UCSD-AML1 (cell line): ENCODE measurements at regions not wholly inside any gene's neighbourhood (a gene's known extent, or its start where the extent isn't known, plus 50 kb on each side); places are given as distances from the start of the nearest gene placed in this dataset.
A peak's percentile ranks its signal among the peaks of the same experiment; 100 is the strongest.
"Not testable (repeated sequence)": the region's sequence is repeated elsewhere in the genome, so short reads cannot be mapped to it uniquely, and the experiment has no call there.

ENCODE experiments used
- DNase-seq: peaks from one replicate; lab custom pipeline; 2025; ENCODE audit not compliant: unreplicated experiment; lab: John Stamatoyannopoulos, UW

- DNase-seq, result no peak
These were observed 468.0 kb upstream of the WWC1 start for GRCh38 chr5:167823405-167823804.

GRCh38 chr5:167827766-167828165, 463.7 kb upstream of the WWC1 start:
- no peak for DNase-seq

- DNase-seq, result no peak
These were observed 459.5 kb upstream of the WWC1 start for GRCh38 chr5:167831754-167832504.

- no peak for DNase-seq
These were observed 458.8 kb upstream of the WWC1 start for GRCh38 chr5:167832609-167833008.

- DNase-seq, result no peak
These were observed 458.0 kb upstream of the WWC1 start for GRCh38 chr5:167833456-167833855.

GRCh38 chr5:167835146-167835545, 456.3 kb upstream of the WWC1 start:
- DNase-seq, result no peak

GRCh38 chr5:167837127-167837526, 454.3 kb upstream of the WWC1 start:
- DNase-seq, result no peak

GRCh38 chr5:167839065-167839464, 452.4 kb upstream of the WWC1 start:
- no peak for DNase-seq

GRCh38 chr5:167840527-167841130, 450.8 kb upstream of the WWC1 start:
- DNase-seq, result no peak

GRCh38 chr5:167843881-167844572, 447.4 kb upstream of the WWC1 start:
- DNase-seq, result no peak

GRCh38 chr5:167845952-167846351, 445.5 kb upstream of the WWC1 start:
- no peak for DNase-seq

GRCh38 chr5:167849874-167850273, 441.6 kb upstream of the WWC1 start:
- no peak for DNase-seq

GRCh38 chr5:167850911-167851310, 440.5 kb upstream of the WWC1 start:
- no peak for DNase-seq

GRCh38 chr5:167851416-167851815, 440.0 kb upstream of the WWC1 start:
- DNase-seq, result no peak

GRCh38 chr5:167852515-167852914, 438.9 kb upstream of the WWC1 start:
- no peak for DNase-seq

GRCh38 chr5:167853421-167853820, 438.0 kb upstream of the WWC1 start:
- no peak for DNase-seq

- no peak for DNase-seq
These were observed 435.6 kb upstream of the WWC1 start for GRCh38 chr5:167855818-167856217.

GRCh38 chr5:167857321-167857720, 434.1 kb upstream of the WWC1 start:
- no peak for DNase-seq

- not testable (repeated sequence) for DNase-seq
These were observed 433.1 kb upstream of the WWC1 start for GRCh38 chr5:167858186-167858855.

GRCh38 chr5:167861129-167861927, 430.1 kb upstream of the WWC1 start:
- peak; percentile 8 for DNase-seq

GRCh38 chr5:167861928-167862426, 429.5 kb upstream of the WWC1 start:
- DNase-seq, result no peak
